HT-29 (cell line): ENCODE measurements at regions not wholly inside any gene's neighbourhood (a gene's known extent, or its start where the extent isn't known, plus 50 kb on each side); places are given as distances from the start of the nearest gene placed in this dataset.
"Not testable (repeated sequence)": the region's sequence is repeated elsewhere in the genome, so short reads cannot be mapped to it uniquely, and the experiment has no call there.

Experiments
- DNase-seq: peaks from one replicate; pipeline ENCODE4 v3.0.0-alpha.2; 2015; ENCODE audit warnings: low spot score

GRCh38 chr6:165010556-165011535, 298.6 kb downstream of the C6orf118 start:
- no peak for DNase-seq

GRCh38 chr6:165008971-165009370, 300.4 kb downstream of the C6orf118 start:
- DNase-seq, result no peak

- no peak for DNase-seq
Observed at GRCh38 chr6:165002866-165003265, 306.5 kb downstream of the C6orf118 start.

- no peak for DNase-seq
Observed at GRCh38 chr6:165002358-165002757, 307.0 kb downstream of the C6orf118 start.

GRCh38 chr6:165001502-165002157, 307.8 kb downstream of the C6orf118 start:
- DNase-seq, result no peak

GRCh38 chr6:164998297-164998696, 311.1 kb downstream of the C6orf118 start:
- DNase-seq, result no peak

GRCh38 chr6:164996838-164997237, 312.6 kb downstream of the C6orf118 start:
- peak; percentile 13 for DNase-seq

- DNase-seq, result no peak
Observed at GRCh38 chr6:164991573-164991972, 317.8 kb downstream of the C6orf118 start.

- DNase-seq, result no peak
Observed at GRCh38 chr6:164990901-164991300, 318.5 kb downstream of the C6orf118 start.

GRCh38 chr6:164982389-164982788, 327.0 kb downstream of the C6orf118 start:
- DNase-seq, result no peak

GRCh38 chr6:164967102-164967501, 342.3 kb downstream of the C6orf118 start:
- DNase-seq, result no peak

GRCh38 chr6:164962805-164963204, 346.6 kb downstream of the C6orf118 start:
- DNase-seq, result no peak

- DNase-seq, result no peak
Observed at GRCh38 chr6:164947164-164947563, 362.2 kb downstream of the C6orf118 start.

GRCh38 chr6:164942271-164942670, 367.1 kb downstream of the C6orf118 start:
- no peak for DNase-seq

GRCh38 chr6:164933238-164933794, 376.1 kb downstream of the C6orf118 start:
- DNase-seq, result not testable (repeated sequence)

GRCh38 chr6:164929408-164929977, 379.9 kb downstream of the C6orf118 start:
- no peak for DNase-seq

GRCh38 chr6:164928728-164929407, 380.5 kb downstream of the C6orf118 start:
- DNase-seq, result no peak

GRCh38 chr6:164928057-164928727, 381.2 kb downstream of the C6orf118 start:
- no peak for DNase-seq

GRCh38 chr6:164927288-164928056, 381.9 kb downstream of the C6orf118 start:
- peak; percentile 63 for DNase-seq

GRCh38 chr6:164926686-164927085, 382.7 kb downstream of the C6orf118 start:
- no peak for DNase-seq
